Uterus (tissue), 2 donors: ENCODE measurements at regions not wholly inside any gene's neighbourhood (a gene's known extent, or its start where the extent isn't known, plus 50 kb on each side); places are given as distances from the start of the nearest gene placed in this dataset.

Experiments used
- POLR2A ChIP-seq, 2 donors: fragments of 450-650 bp; IDR thresholded peaks; one replicate each; pipeline ENCODE4 v1.6.1; 2016; ENCODE audit warnings: antibody characterized with exemption in 2 of 2, mild to moderate bottlenecking in 1 of 2, moderate library complexity in 1 of 2
- TF ChIP-seq, protein P1 (sequence below), 4 experiments: fragments of 200-600 bp in 2 of 4; fragments of 450-650 bp in 2 of 4; sonication (generic) in 2 of 4; IDR thresholded peaks; one replicate each; pipeline ENCODE4 v1.5.1; 2016 to 2019; ENCODE audit warnings: antibody characterized with exemption in 4 of 4, mild to moderate bottlenecking in 2 of 4, moderate library complexity in 1 of 4

GRCh38 chr17:6343736-6344135 is 91.2 kb downstream of the AIPL1 start:
- TF ChIP-seq POLR2A (IDR thresholded peaks at IDR 0.05) = no peak
- TF ChIP-seq, protein P1, sequence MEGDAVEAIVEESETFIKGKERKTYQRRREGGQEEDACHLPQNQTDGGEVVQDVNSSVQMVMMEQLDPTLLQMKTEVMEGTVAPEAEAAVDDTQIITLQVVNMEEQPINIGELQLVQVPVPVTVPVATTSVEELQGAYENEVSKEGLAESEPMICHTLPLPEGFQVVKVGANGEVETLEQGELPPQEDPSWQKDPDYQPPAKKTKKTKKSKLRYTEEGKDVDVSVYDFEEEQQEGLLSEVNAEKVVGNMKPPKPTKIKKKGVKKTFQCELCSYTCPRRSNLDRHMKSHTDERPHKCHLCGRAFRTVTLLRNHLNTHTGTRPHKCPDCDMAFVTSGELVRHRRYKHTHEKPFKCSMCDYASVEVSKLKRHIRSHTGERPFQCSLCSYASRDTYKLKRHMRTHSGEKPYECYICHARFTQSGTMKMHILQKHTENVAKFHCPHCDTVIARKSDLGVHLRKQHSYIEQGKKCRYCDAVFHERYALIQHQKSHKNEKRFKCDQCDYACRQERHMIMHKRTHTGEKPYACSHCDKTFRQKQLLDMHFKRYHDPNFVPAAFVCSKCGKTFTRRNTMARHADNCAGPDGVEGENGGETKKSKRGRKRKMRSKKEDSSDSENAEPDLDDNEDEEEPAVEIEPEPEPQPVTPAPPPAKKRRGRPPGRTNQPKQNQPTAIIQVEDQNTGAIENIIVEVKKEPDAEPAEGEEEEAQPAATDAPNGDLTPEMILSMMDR (IDR thresholded peaks at IDR 0.05) = no peak
